PC-9 (cell line): ENCODE measurements at regions not wholly inside any gene's neighbourhood (a gene's known extent, or its start where the extent isn't known, plus 50 kb on each side); places are given as distances from the start of the nearest gene placed in this dataset.

Experiments
- CTCF ChIP-seq: fragments of 200-600 bp; sonication (generic); conservative IDR thresholded peaks from 2 replicates; pipeline ENCODE4 v1.6.1; 2017; ENCODE audit warnings: mixed run types, antibody characterized with exemption, mild to moderate bottlenecking, moderate library complexity
- EZH2 ChIP-seq: fragments of 200-600 bp; sonication (generic); IDR thresholded peaks from 2 replicates; pipeline ENCODE4 v1.8.0; 2017; ENCODE audit warnings: antibody characterized with exemption, low read depth

GRCh38 chr6:122330315-122330714, 69.1 kb upstream of the HSF2 start:
- TF ChIP-seq EZH2 = no peak
- TF ChIP-seq CTCF = no peak
